A549 (cell line): ENCODE measurements at regions not wholly inside any gene's neighbourhood (a gene's known extent, or its start where the extent isn't known, plus 50 kb on each side); places are given as distances from the start of the nearest gene placed in this dataset.

Experiments used
- ATAC-seq, 2 experiments: fragments of 200-7000 bp in 1 of 2; fragments of >200 bp in 1 of 2; cut with Nextera tagmentation in 1 of 2; cut with Tn5 transposase in 1 of 2; 3 replicates each; pipeline versions ENCODE4 v1.8.0 to v1.9.1; 2018 to 2020; ENCODE audit warnings: mild to moderate bottlenecking in 1 of 2, moderate library complexity in 1 of 2
- CTCF ChIA-PET: fragments of 300-600 bp; sonication (Branson Sonifier 250); formaldehyde crosslinking; extraction: SDS; loops from one replicate; lab custom pipeline; 2021; ENCODE audit warnings: antibody characterized with exemption, inconsistent platforms; lab: Yijun Ruan, JAX
- POLR2A ChIA-PET: fragments of 350-600 bp; formaldehyde crosslinking; extraction: SDS; loops from one replicate; lab custom pipeline; 2021; ENCODE audit warnings: antibody characterized with exemption, inconsistent platforms; lab: Yijun Ruan, JAX
- DNase-seq, 2 experiments: peaks; one replicate each; pipeline versions ENCODE4 v3.0.0 to v3.0.0-alpha.2; 2011 to 2016; ENCODE audit warnings: low read depth in 1 of 2, low spot score in 1 of 2
- FAIRE-seq: peaks from 2 replicates; lab custom pipeline; 2011; peaks lifted over from hg19 to GRCh38; lab: Jason Lieb, UNC
- H3K27ac ChIP-seq, 2 experiments: fragments of >200 bp; sonication (Bioruptor Twin); formaldehyde crosslinking; 3 replicates each; pipeline ENCODE4 v1.5.1; 2016 to 2017
- H3K4me1 ChIP-seq: fragments of >200 bp; sonication (Bioruptor Twin); formaldehyde crosslinking; 3 replicates; pipeline ENCODE4 v1.6.1; 2016
- H3K4me2 ChIP-seq: fragments of >200 bp; sonication (Bioruptor Twin); formaldehyde crosslinking; 3 replicates; pipeline ENCODE4 v1.6.1; 2016
- H3K4me3 ChIP-seq: fragments of >200 bp; sonication (Bioruptor Twin); formaldehyde crosslinking; 3 replicates; pipeline ENCODE4 v1.5.1; 2016
- H3K9me3 ChIP-seq: fragments of >200 bp; sonication (Bioruptor Twin); formaldehyde crosslinking; 3 replicates; pipeline ENCODE4 v1.6.1; 2016
- CBX2 ChIP-seq: fragments of 200-600 bp; sonication (generic); IDR thresholded peaks from 2 replicates; pipeline ENCODE4 v1.6.1; 2016; ENCODE audit warnings: low read depth, mild to moderate bottlenecking, borderline replicate concordance
- CEBPB ChIP-seq, 2 experiments: fragments of >200 bp in 1 of 2; sonication (Bioruptor Twin) in 1 of 2; formaldehyde crosslinking in 1 of 2; IDR thresholded peaks; 2 replicates each; pipeline ENCODE4 v1.6.1; 2012 to 2016
- CHD2 ChIP-seq: fragments of 150-350 bp; IDR thresholded peaks from 2 replicates; pipeline ENCODE4 v1.6.1; 2014; ENCODE audit warnings: low read length; ENCODE audit not compliant: partially characterized antibody
- EHMT2 ChIP-seq: fragments of 200-600 bp; sonication (generic); IDR thresholded peaks from 2 replicates; pipeline ENCODE4 v1.6.1; 2016; ENCODE audit warnings: antibody characterized with exemption, low read depth, mild to moderate bottlenecking, moderate library complexity
- EP300 ChIP-seq, 2 experiments: fragments of >200 bp; sonication (Bioruptor Twin); formaldehyde crosslinking; IDR thresholded peaks; 2 replicates in 1 of 2; 3 replicates in 1 of 2; pipeline ENCODE4 v1.6.1; 2016 to 2017
- FOSL2 ChIP-seq, 2 experiments: fragments of 450-650 bp in 1 of 2; fragments of >200 bp in 1 of 2; sonication (Bioruptor Twin) in 1 of 2; formaldehyde crosslinking; IDR thresholded peaks; 2 replicates each; pipeline versions ENCODE4 v1.5.0 to v1.6.1; 2016 to 2020; ENCODE audit warnings: mild to moderate bottlenecking in 1 of 2, moderate library complexity in 1 of 2
- FOXS1 ChIP-seq: fragments of 250-450 bp; sonication (Bioruptor Pico); IDR thresholded peaks from 2 replicates; pipeline ENCODE4 v1.5.0; 2020; ENCODE audit warnings: mild to moderate bottlenecking, moderate library complexity
- GATA3 ChIP-seq: IDR thresholded peaks from 2 replicates; pipeline ENCODE4 v1.6.1; 2012; ENCODE audit warnings: borderline replicate concordance
- JUN ChIP-seq, 2 experiments: fragments of >200 bp; sonication (Bioruptor Twin); formaldehyde crosslinking; IDR thresholded peaks; 2 replicates in 1 of 2; 3 replicates in 1 of 2; pipeline ENCODE4 v1.6.1; 2016 to 2017
- JUNB ChIP-seq: fragments of >200 bp; sonication (Bioruptor Twin); formaldehyde crosslinking; IDR thresholded peaks from 2 replicates; pipeline ENCODE4 v1.6.1; 2016
- MAFK ChIP-seq: fragments of 450-650 bp; IDR thresholded peaks from 2 replicates; pipeline ENCODE4 v1.6.1; 2014; ENCODE audit not compliant: partially characterized antibody
- MYC ChIP-seq: IDR thresholded peaks from 2 replicates; pipeline ENCODE4 v1.6.1; 2012; ENCODE audit warnings: mild to moderate bottlenecking, inconsistent platforms, low read length, improper control_type of control experiment, borderline replicate concordance
- PBX3 ChIP-seq: IDR thresholded peaks from 2 replicates; pipeline ENCODE4 v1.6.1; 2012
- PHF8 ChIP-seq: fragments of 200-600 bp; sonication (generic); IDR thresholded peaks from 2 replicates; pipeline ENCODE4 v1.6.1; 2016; ENCODE audit warnings: low read depth, mild to moderate bottlenecking, antibody characterized with exemption, moderate library complexity, borderline replicate concordance
- RAD21 ChIP-seq, 2 experiments: fragments of >200 bp in 1 of 2; sonication (Bioruptor Twin) in 1 of 2; formaldehyde crosslinking in 1 of 2; IDR thresholded peaks in 1 of 2; conservative IDR thresholded peaks in 1 of 2; 2 replicates in 1 of 2; 3 replicates in 1 of 2; pipeline ENCODE4 v1.6.1; 2012 to 2018; ENCODE audit warnings: inconsistent platforms in 1 of 2
- REST ChIP-seq: fragments of 200-600 bp; sonication (generic); IDR thresholded peaks from 2 replicates; pipeline ENCODE4 v1.6.1; 2016; ENCODE audit warnings: antibody characterized with exemption, mild to moderate bottlenecking, moderate library complexity
- RFX5 ChIP-seq: fragments of 450-650 bp; IDR thresholded peaks from 2 replicates; pipeline ENCODE4 v1.7.1; 2014; ENCODE audit warnings: antibody characterized with exemption, mild to moderate bottlenecking, moderate library complexity
- SREBF2 ChIP-seq: fragments of 450-650 bp; IDR thresholded peaks from 2 replicates; pipeline ENCODE4 v1.6.1; 2014; ENCODE audit warnings: mild to moderate bottlenecking, moderate library complexity
- USF2 ChIP-seq: fragments of 450-650 bp; IDR thresholded peaks from 2 replicates; pipeline ENCODE4 v1.6.1; 2014; ENCODE audit warnings: antibody characterized with exemption
- ZC3H11A ChIP-seq: fragments of 450-650 bp; IDR thresholded peaks from 2 replicates; pipeline ENCODE4 v1.6.1; 2014; ENCODE audit warnings: antibody characterized with exemption, mild to moderate bottlenecking
- ZFP36 ChIP-seq: fragments of 450-650 bp; IDR thresholded peaks from 2 replicates; pipeline ENCODE4 v1.6.1; 2014; ENCODE audit warnings: borderline replicate concordance; ENCODE audit not compliant: partially characterized antibody
- WGBS: methylation state at CpG from one replicate; pipeline ENCODE4 v1.1.6; 2017; ENCODE audit errors: missing lambda C conversion rate; 5-methylcytosine and 5-hydroxymethylcytosine counted together

- no peak for FAIRE-seq
- ATAC-seq: no peak
These were observed 2044.4 kb downstream of the OLFM4 start for GRCh38 chr13:55073000-55073399.

GRCh38 chr13:55084630-55085029, 2056.0 kb downstream of the OLFM4 start:
- CTCF ChIA-PET: no interaction called here
- 22% methylated on average over 5 of the region's 5 CpGs for WGBS
- POLR2A ChIA-PET: no interaction called here
- FAIRE-seq (no peak), DNase-seq (no peak), ATAC-seq (no peak)
- Histone ChIP-seq H3K9me3 (no peaks in the 10 kb centered on the region), H3K4me2 (no peak overlapping the region), H3K4me3 (no peak overlapping the region), H3K4me1 (no peaks in the 10 kb centered on the region), H3K27ac (no peak overlapping the region)
- TF ChIP-seq MYC (no peak), ZC3H11A (no peak), ZFP36 (no peak), CBX2 (no peak), CHD2 (no peak)

More at GRCh38 chr13:55073000-55073399, 2044.4 kb downstream of the OLFM4 start:
- H3K9me3 ChIP-seq: no peaks in the 10 kb centered on the region
- CTCF ChIA-PET: no interaction called here
- POLR2A ChIA-PET: no interaction called here
- no peak overlapping the region for H3K4me2 ChIP-seq
- WGBS: 0% methylated on average over 2 of the region's 3 CpGs
- H3K4me1 ChIP-seq: no peaks in the 10 kb centered on the region
- no peak for TF ChIP-seq PBX3
- TF ChIP-seq RFX5: no peak
- no peak for TF ChIP-seq PHF8
- no peak for TF ChIP-seq CEBPB (IDR thresholded peaks at IDR 0.05)
- no peak for TF ChIP-seq MYC
- TF ChIP-seq EP300 (IDR thresholded peaks at IDR 0.05): no peak
- no peak for TF ChIP-seq GATA3
- no peak for TF ChIP-seq MAFK
- TF ChIP-seq ZFP36: no peak
- TF ChIP-seq REST: no peak
- no peak for TF ChIP-seq JUN (IDR thresholded peaks at IDR 0.05)
- TF ChIP-seq USF2: no peak
- no peak for TF ChIP-seq FOXS1
- TF ChIP-seq SREBF2: no peak
- TF ChIP-seq EHMT2: no peak
- TF ChIP-seq FOSL2 (IDR thresholded peaks at IDR 0.05): no peak
- TF ChIP-seq FOSL2 (CRISPR knock-in tag; IDR thresholded peaks at IDR 0.05): no peak
- no peak for TF ChIP-seq JUNB
- no peak for TF ChIP-seq RAD21 (conservative IDR thresholded peaks at IDR 0.05 in 1 of 2, IDR thresholded peaks at IDR 0.05 in 1 of 2)
- no peak for DNase-seq
- H3K4me3 ChIP-seq: no peak overlapping the region
- no peak overlapping the region for H3K27ac ChIP-seq
